Upper lobe of right lung (tissue), 1 donor: ENCODE measurements at regions not wholly inside any gene's neighbourhood (a gene's known extent, or its start where the extent isn't known, plus 50 kb on each side); places are given as distances from the start of the nearest gene placed in this dataset.

Experiments used
- ATAC-seq: fragments of 200-7000 bp; cut with Tn5 transposase; one replicate; pipeline ENCODE4 v1.9.1; 2020; ENCODE audit warnings: mild to moderate bottlenecking, moderate library complexity
- DNase-seq: peaks from one replicate; pipeline ENCODE4 v3.0.0-alpha.2; 2020
- H3K27ac ChIP-seq: fragments of 200-600 bp; one replicate; pipeline ENCODE4 v1.8.0; 2022
- H3K27me3 ChIP-seq: fragments of 200-600 bp; one replicate; pipeline ENCODE4 v1.8.0; 2022; ENCODE audit warnings: mild to moderate bottlenecking
- H3K36me3 ChIP-seq: fragments of 200-600 bp; one replicate; pipeline ENCODE4 v1.8.0; 2022
- H3K4me1 ChIP-seq: fragments of 200-600 bp; one replicate; pipeline ENCODE4 v1.8.0; 2022
- H3K4me3 ChIP-seq: fragments of 200-600 bp; one replicate; pipeline ENCODE4 v1.8.0; 2022; ENCODE audit warnings: mild to moderate bottlenecking
- H3K9me3 ChIP-seq: fragments of 200-600 bp; one replicate; pipeline ENCODE4 v1.8.0; 2022
- CTCF ChIP-seq: fragments of 200-600 bp; IDR thresholded peaks from one replicate; pipeline ENCODE4 v1.8.0; 2022; ENCODE audit warnings: antibody characterized with exemption
- intact Hi-C: fragments of 100-400 bp; cut with DNase I; formaldehyde crosslinking; loops from one replicate; pipeline ENCODE4 v1.11.0; 2022
- donor health status: DM: no; HTN: yes; CAD: no; lungs with severe emphysema.

DNA sequence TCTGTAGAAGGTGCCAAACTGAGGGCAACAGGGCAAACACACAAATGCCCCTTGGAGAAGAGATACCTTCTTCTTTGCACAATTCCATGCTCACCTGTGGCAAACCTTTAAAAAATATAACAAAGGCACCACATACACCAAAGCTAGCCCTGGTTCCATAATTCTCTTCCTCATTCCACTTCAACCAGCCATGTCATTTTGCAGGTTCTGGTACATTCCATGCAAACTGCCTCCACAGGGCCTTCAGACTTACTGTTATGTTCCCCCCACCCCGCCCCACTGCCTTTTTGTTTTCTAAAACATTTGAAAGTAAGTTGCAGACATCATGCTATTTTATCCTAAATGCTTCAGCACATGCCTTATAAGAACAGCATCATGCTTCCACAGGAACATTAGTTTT, 269.0 kb downstream of the NSUN3 start:
- Histone ChIP-seq H3K27me3 (no peaks in the 10 kb centered on the region), H3K36me3 (no peaks in the 10 kb centered on the region), H3K9me3 (no peaks in the 10 kb centered on the region), H3K27ac (no peak overlapping the region), H3K4me1 (no peaks in the 10 kb centered on the region), H3K4me3 (no peak overlapping the region)
- ATAC-seq (no peak), DNase-seq (no peak)
- TF ChIP-seq CTCF, result no peak
- intact Hi-C loops, result no loop called here

- DNase-seq (no peak), ATAC-seq (peak; percentile 64)
- Histone ChIP-seq H3K27ac (no peak overlapping the region), H3K4me3 (no peak overlapping the region), H3K36me3 (no peaks in the 10 kb centered on the region), H3K4me1 (no peaks in the 10 kb centered on the region), H3K9me3 (no peaks in the 10 kb centered on the region), H3K27me3 (no peaks in the 10 kb centered on the region)
- TF ChIP-seq CTCF, result peak; percentile 39
- intact Hi-C loops, result no loop called here
Measured at GRCh38 chr3:94336046-94336753, 273.3 kb downstream of the NSUN3 start.

- intact Hi-C loops, result no loop called here
- Histone ChIP-seq H3K27me3 (no peaks in the 10 kb centered on the region), H3K36me3 (no peaks in the 10 kb centered on the region), H3K4me1 (no peaks in the 10 kb centered on the region), H3K27ac (no peak overlapping the region), H3K9me3 (no peaks in the 10 kb centered on the region), H3K4me3 (no peak overlapping the region)
- no peak for DNase-seq
- no peak for TF ChIP-seq CTCF
- ATAC-seq, result no peak
Measured at GRCh38 chr3:94345101-94345500, 282.2 kb downstream of the NSUN3 start.

GRCh38 chr3:94349310-94349878, 286.5 kb downstream of the NSUN3 start:
- H3K27me3 ChIP-seq, result no peaks in the 10 kb centered on the region

GRCh38 chr3:94356581-94356980, 293.7 kb downstream of the NSUN3 start:
- no peaks in the 10 kb centered on the region for H3K4me1 ChIP-seq
- intact Hi-C loops, result no loop called here
- no peaks in the 10 kb centered on the region for H3K27me3 ChIP-seq
- no peak overlapping the region for H3K4me3 ChIP-seq
- no peaks in the 10 kb centered on the region for H3K36me3 ChIP-seq
- DNase-seq (no peak), ATAC-seq (no peak)
- H3K27ac ChIP-seq, result no peak overlapping the region
- TF ChIP-seq CTCF, result no peak
- H3K9me3 ChIP-seq, result no peaks in the 10 kb centered on the region

More at GRCh38 chr3:94349310-94349878, 286.5 kb downstream of the NSUN3 start:
- H3K4me1 ChIP-seq, result no peaks in the 10 kb centered on the region
- H3K9me3 ChIP-seq, result no peaks in the 10 kb centered on the region
- no peak for TF ChIP-seq CTCF
- ATAC-seq (no peak), DNase-seq (no peak)
- no peaks in the 10 kb centered on the region for H3K36me3 ChIP-seq
- no peak overlapping the region for H3K27ac ChIP-seq
- H3K4me3 ChIP-seq, result no peak overlapping the region
- intact Hi-C loops, result no loop called here
